ENCODE measurements at regions not wholly inside any gene's neighbourhood (a gene's known extent, or its start where the extent isn't known, plus 50 kb on each side); places are given as distances from the start of the nearest gene placed in this dataset.

DNA sequence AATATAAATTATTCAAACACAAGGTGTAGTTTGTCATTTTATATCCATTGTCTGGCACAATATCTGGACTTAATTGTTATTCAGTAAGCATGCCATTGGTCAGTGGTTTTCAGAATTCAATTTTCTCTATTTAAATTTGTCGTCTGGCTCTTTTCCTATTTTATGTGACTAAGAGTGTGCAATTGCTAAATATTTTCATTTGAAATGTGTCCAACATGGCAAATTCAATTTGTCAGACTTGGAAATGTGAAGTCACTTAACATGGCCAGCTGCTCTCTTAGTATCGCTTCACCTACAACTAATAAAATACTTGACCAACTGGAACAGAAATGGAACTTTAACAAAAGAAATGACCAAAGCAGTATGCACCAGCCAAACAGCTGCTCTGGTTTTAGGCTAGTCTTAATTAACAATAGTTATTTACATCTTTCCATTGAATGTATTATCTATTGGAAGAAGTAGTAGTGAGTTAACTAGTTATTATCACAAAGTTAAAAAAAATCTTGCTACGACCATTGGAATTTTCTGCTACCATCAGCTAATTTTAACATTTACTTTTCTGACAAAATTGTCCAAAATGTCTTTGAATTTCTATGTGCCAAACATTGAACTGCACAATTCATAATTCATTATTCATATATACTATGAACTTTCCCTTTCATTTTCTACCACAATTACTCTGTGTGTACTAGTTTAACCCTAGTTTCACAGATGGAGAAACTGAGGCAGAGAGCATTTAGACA is 720.7 kb upstream of the FAM174A start:
- no peaks in the 10 kb centered on the region for H3K9me3 ChIP-seq
- H3K27ac ChIP-seq = no peak overlapping the region
- H3K4me1 ChIP-seq = no peaks in the 10 kb centered on the region
- DNase-seq (no peak), ATAC-seq (no peak)
- H3K36me3 ChIP-seq = no peaks in the 10 kb centered on the region
- H3K4me3 ChIP-seq = no peak overlapping the region
- no peaks in the 10 kb centered on the region for H3K27me3 ChIP-seq (ENCODE audit: low read depth)
- no peak for TF ChIP-seq CTCF (IDR thresholded peaks at IDR 0.05)
- intact Hi-C loops (cut with DNase I) = no loop called here

- H3K27ac ChIP-seq = no peak overlapping the region
- no peaks in the 10 kb centered on the region for H3K36me3 ChIP-seq
- no peaks in the 10 kb centered on the region for H3K9me3 ChIP-seq
- ATAC-seq = no peak
- no peak for DNase-seq
- H3K4me1 ChIP-seq = no peaks in the 10 kb centered on the region
- no peaks in the 10 kb centered on the region for H3K27me3 ChIP-seq (ENCODE audit: low read depth)
- intact Hi-C loops (cut with DNase I) = no loop called here
- no peak overlapping the region for H3K4me3 ChIP-seq
- TF ChIP-seq CTCF (IDR thresholded peaks at IDR 0.05) = no peak
Observed at GRCh38 chr5:99808657-99809230, 726.4 kb upstream of the FAM174A start.

DNA sequence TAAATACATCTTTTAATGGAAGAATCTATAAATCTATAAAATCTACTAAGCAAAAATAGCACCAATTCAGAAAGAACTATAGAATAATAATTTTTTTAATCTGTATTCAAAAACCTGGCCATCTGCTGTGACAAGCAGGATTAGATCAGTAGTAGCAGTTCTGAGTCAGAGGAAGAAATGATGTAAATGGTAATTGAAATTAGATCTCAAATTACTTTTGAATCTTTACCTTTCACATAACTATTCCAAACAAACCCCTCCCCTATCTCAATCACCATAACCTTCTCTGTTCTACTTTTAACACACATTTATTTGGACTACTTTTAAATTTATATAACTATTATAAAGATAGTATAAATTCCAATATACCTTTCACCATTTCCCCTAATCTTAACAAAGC is 727.8 kb upstream of the FAM174A start:
- H3K27me3 ChIP-seq (ENCODE audit: low read depth) = no peaks in the 10 kb centered on the region
- DNase-seq (no peak), ATAC-seq (no peak)
- no peaks in the 10 kb centered on the region for H3K36me3 ChIP-seq
- no peaks in the 10 kb centered on the region for H3K4me1 ChIP-seq
- no peak overlapping the region for H3K27ac ChIP-seq
- H3K4me3 ChIP-seq = no peak overlapping the region
- no peak for TF ChIP-seq CTCF (IDR thresholded peaks at IDR 0.05)
- intact Hi-C loops (cut with DNase I) = no loop called here
- no peaks in the 10 kb centered on the region for H3K9me3 ChIP-seq

DNA sequence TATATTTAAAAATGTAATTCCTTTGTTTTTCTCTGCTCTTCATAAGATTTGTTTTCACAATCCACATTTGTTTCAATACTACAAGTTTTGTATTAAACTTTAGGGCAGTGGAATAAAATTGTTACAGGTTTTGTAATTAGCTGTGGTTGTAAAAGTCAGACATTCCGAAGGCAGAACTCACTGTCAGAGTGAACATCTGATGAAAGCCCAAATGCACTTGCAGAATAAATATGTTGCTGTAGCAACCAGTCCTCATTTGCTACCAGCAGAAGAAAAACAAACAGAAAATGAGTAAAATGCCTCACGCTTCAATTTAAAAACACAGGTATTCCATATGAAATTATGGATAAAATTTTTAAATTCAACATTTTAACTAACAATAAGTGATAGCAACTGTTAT is 740.1 kb upstream of the FAM174A start:
- DNase-seq (no peak), ATAC-seq (no peak)
- no peak for TF ChIP-seq CTCF (IDR thresholded peaks at IDR 0.05)
- Histone ChIP-seq H3K4me1 (no peaks in the 10 kb centered on the region), H3K27ac (no peak overlapping the region), H3K9me3 (no peaks in the 10 kb centered on the region), H3K36me3 (no peaks in the 10 kb centered on the region), H3K4me3 (no peak overlapping the region), H3K27me3 (ENCODE audit: low read depth) (no peaks in the 10 kb centered on the region)
- intact Hi-C loops (cut with DNase I) = no loop called here

DNA sequence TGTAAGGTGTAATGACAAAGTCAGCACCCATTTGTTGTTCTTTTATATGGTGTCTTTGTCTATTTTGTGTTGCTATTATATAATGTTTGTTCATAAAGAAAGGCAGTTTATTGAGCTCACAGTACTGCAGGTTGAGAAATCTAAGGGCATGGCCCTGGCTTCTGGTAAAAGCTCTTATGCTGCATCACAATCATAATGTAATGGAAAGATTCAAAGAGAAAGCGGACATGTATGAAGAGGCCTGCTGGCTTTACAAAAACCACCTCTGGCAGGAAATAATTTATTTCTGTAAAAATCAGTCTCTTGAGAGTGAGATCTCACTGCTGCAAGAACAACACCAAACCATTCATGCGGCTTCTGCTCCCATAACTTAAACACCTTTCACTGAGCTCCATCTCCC is 746.7 kb upstream of the FAM174A start:
- DNase-seq = no peak
- intact Hi-C loops (cut with DNase I) = no loop called here
- H3K9me3 ChIP-seq = no peaks in the 10 kb centered on the region
- H3K27me3 ChIP-seq (ENCODE audit: low read depth) = no peaks in the 10 kb centered on the region
- H3K27ac ChIP-seq = no peak overlapping the region
- H3K36me3 ChIP-seq = no peaks in the 10 kb centered on the region
- no peaks in the 10 kb centered on the region for H3K4me1 ChIP-seq
- no peak overlapping the region for H3K4me3 ChIP-seq
- TF ChIP-seq CTCF (IDR thresholded peaks at IDR 0.05) = no peak
- ATAC-seq = no peak
